Chondrocyte (in vitro differentiated cells): ENCODE measurements at regions not wholly inside any gene's neighbourhood (a gene's known extent, or its start where the extent isn't known, plus 50 kb on each side); places are given as distances from the start of the nearest gene placed in this dataset.
A peak's percentile ranks its signal among the peaks of the same experiment; 100 is the strongest.

ENCODE experiments used
- DNase-seq: peaks from one replicate; pipeline ENCODE4 v3.0.0; 2021; ENCODE audit warnings: mixed read lengths, low spot score
- H3K27ac Mint-ChIP-seq: one replicate; pipeline ENCODE4 v1.8.0; 2021; ENCODE audit warnings: mild to moderate bottlenecking, moderate library complexity, mixed read lengths; ENCODE audit not compliant: unreplicated experiment
- H3K27me3 Mint-ChIP-seq: 2 replicates; pipeline ENCODE4 v1.8.0; 2021; ENCODE audit warnings: low read depth, mixed read lengths
- H3K36me3 Mint-ChIP-seq: 2 replicates; pipeline ENCODE4 v1.8.0; 2021; ENCODE audit warnings: low read depth, mixed read lengths
- H3K4me1 Mint-ChIP-seq: 2 replicates; pipeline ENCODE4 v1.8.0; 2021; ENCODE audit warnings: low read depth, mild to moderate bottlenecking, mixed read lengths
- H3K4me3 Mint-ChIP-seq: one replicate; pipeline ENCODE4 v1.8.0; 2021; ENCODE audit warnings: mild to moderate bottlenecking, moderate library complexity, mixed read lengths; ENCODE audit not compliant: unreplicated experiment
- H3K9me3 Mint-ChIP-seq: 2 replicates; pipeline ENCODE4 v1.8.0; 2021; ENCODE audit warnings: low read depth, mixed read lengths
- TF ChIP-seq, protein P1 (sequence below): fragments of 200-600 bp; sonication (generic); IDR thresholded peaks from 2 replicates; pipeline ENCODE4 v1.5.0; 2021; ENCODE audit warnings: antibody characterized with exemption, mild to moderate bottlenecking, moderate library complexity

DNA sequence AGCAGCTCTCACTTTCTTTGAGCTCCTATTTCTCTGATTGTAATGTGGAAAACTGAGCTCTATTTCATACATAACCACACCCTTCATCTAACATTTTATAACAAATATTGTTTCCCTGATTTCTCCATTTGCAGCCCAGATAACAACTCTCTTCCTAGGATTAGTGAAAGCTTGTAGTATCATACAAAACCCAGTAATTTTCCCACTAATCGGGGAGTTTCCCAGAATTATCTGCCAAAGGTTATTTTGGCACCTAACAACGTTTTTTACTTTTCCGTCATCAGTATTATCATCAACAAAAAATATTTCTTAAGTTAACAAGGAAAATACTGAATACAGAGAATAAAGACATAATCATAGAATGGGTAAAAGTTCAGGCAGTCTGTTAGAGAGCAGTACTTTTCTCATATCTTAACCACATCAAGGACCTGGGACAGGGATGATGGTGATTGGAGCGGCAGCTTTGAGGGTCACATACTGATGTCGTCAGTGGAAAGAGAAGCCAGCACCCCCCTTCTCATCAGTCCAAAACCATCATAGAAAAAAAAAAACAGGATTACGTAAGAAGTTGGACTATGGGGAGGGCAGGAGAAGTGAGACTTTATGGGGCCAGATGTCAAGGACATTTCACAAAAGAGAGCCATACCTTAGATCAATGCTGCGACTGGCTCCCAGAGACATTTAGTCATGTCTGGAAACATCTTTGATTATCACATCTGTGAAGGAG lies 166.1 kb upstream of the TNFAIP3 start:
- no peak overlapping the region for H3K4me3 Mint-ChIP-seq
- no peaks in the 10 kb centered on the region for H3K27me3 Mint-ChIP-seq
- H3K27ac Mint-ChIP-seq: no peak overlapping the region
- no peaks in the 10 kb centered on the region for H3K9me3 Mint-ChIP-seq
- peaks cover 32% of the 10 kb centered on the region for H3K4me1 Mint-ChIP-seq
- TF ChIP-seq, protein P1, sequence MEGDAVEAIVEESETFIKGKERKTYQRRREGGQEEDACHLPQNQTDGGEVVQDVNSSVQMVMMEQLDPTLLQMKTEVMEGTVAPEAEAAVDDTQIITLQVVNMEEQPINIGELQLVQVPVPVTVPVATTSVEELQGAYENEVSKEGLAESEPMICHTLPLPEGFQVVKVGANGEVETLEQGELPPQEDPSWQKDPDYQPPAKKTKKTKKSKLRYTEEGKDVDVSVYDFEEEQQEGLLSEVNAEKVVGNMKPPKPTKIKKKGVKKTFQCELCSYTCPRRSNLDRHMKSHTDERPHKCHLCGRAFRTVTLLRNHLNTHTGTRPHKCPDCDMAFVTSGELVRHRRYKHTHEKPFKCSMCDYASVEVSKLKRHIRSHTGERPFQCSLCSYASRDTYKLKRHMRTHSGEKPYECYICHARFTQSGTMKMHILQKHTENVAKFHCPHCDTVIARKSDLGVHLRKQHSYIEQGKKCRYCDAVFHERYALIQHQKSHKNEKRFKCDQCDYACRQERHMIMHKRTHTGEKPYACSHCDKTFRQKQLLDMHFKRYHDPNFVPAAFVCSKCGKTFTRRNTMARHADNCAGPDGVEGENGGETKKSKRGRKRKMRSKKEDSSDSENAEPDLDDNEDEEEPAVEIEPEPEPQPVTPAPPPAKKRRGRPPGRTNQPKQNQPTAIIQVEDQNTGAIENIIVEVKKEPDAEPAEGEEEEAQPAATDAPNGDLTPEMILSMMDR: no peak
- no peak for DNase-seq
- no peaks in the 10 kb centered on the region for H3K36me3 Mint-ChIP-seq

DNA sequence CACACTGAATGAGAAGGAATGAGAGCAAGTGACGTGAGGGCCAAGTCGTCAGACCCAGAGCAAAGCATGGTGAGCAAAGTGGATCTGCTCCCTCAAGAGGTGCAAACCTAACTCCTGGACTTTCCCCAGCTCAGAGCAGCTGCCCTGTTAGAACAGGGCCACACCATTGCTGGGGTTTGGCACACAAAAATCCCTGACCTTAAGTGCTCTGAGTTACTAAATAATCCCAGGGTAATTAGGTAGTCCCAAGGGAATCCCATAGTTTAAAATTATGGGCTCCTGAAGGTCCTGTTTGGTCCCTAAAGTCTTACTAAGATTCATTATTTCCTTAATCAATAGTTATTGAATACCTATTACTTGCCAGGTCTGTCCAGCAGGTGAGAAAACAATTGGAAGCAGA lies 165.1 kb upstream of the TNFAIP3 start:
- Mint-ChIP-seq H3K27me3 (no peaks in the 10 kb centered on the region), H3K4me3 (no peak overlapping the region), H3K9me3 (no peaks in the 10 kb centered on the region), H3K4me1 (peaks cover 29% of the 10 kb centered on the region), H3K36me3 (no peaks in the 10 kb centered on the region), H3K27ac (no peak overlapping the region)
- TF ChIP-seq, protein P1: no peak
- no peak for DNase-seq

DNA sequence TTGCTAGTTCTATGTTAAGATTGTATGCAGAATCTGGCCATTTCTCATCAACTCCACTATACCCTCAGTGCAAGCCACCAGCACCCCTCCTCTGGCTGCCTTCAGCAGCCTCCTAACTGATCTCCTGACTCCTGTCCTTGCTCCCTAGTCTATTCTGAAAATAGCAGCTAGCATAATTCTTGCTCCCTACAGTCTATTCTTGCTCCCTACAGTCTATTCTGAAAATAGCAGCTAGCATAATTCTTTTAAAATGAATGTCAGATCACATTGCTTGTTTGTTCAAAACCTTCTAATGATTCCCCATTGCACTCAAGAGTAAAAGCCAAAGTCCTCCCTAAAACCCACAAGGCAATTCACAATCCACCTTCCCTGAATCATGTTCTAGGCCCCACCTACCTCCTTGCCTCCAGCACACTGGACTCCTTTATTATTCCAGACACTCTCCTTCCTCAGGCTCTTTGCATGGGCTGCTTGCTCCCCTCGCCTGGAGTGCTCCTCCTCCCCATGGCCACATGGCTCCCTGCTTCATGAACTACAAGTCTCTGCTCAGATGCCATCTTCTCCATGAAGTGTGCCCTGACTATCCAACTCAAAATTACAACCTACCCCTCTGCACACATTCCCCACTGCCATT lies 164.2 kb upstream of the TNFAIP3 start:
- no peak for DNase-seq
- peaks cover 20% of the 10 kb centered on the region for H3K4me1 Mint-ChIP-seq
- TF ChIP-seq, protein P1: no peak
- H3K27me3 Mint-ChIP-seq: no peaks in the 10 kb centered on the region
- H3K9me3 Mint-ChIP-seq: no peaks in the 10 kb centered on the region
- no peak overlapping the region for H3K27ac Mint-ChIP-seq
- H3K36me3 Mint-ChIP-seq: no peaks in the 10 kb centered on the region
- no peak overlapping the region for H3K4me3 Mint-ChIP-seq

DNA sequence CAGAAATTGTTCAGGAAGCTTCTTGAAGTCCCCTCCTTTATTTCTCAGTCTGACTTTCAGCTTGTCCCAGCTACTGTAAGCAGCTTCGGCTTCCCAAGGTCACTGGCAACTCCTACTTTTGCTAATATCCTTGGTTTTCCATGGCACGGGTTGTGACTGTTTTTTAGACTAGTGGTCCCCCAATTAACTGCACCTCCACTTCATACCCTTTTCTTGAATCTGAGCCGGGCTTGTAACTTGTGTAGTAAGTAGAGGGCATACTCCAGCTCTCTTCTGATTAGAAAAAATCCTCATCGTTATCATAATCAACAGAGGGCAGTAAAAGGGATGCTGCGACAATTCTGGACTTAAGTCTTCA lies 162.3 kb upstream of the TNFAIP3 start:
- H3K4me1 Mint-ChIP-seq: peaks cover 12% of the 10 kb centered on the region
- no peak overlapping the region for H3K27ac Mint-ChIP-seq
- H3K36me3 Mint-ChIP-seq: no peaks in the 10 kb centered on the region
- DNase-seq: no peak
- TF ChIP-seq, protein P1: no peak
- H3K27me3 Mint-ChIP-seq: no peaks in the 10 kb centered on the region
- no peaks in the 10 kb centered on the region for H3K9me3 Mint-ChIP-seq
- H3K4me3 Mint-ChIP-seq: no peak overlapping the region

DNA sequence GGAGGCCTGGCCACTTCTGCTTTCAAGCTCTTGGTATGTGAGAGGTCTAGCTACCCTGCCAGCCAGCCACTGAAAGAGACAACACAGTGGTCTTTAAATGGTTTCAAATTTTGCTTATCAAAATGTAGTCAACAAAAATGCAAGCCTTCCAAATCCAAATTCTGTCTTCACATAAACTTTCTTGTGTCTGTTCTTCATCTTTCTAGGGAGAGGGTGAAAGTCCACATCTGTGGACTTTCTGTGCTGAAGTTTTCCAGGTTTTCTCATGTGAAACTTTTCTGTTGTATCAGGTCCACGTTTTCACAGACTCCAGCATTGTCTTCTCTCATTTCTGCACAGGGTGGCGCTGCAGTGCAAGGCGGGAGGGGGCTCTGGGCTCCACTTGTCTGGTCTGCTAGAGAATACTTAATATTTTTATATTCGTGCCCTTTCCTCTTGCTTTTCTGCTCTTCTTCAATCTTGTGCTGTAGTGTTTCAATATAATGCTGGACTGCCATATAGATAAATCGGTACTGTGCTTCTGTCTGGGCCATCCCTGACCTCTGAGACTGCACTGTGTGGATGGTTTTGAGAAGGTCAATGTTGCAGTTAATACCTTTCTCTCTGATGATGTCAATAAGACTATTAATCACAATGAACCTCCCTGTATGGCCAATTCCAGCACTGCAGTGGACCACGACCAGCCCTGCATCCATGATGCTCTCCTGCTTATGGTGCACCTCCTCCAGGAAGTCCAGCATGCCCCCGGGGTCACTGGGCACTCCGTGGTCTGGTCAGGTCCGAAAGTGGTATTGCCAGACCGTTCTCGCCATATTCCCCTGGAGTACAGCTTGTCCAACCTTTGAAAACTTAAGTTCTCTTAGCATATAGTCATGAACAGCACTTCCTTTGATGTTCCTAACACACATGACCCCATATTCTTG lies 161.6 kb upstream of the TNFAIP3 start:
- TF ChIP-seq, protein P1: peak; percentile 91
- Mint-ChIP-seq H3K27ac (no peak overlapping the region), H3K4me1 (peaks cover 12% of the 10 kb centered on the region), H3K9me3 (no peaks in the 10 kb centered on the region), H3K27me3 (no peaks in the 10 kb centered on the region), H3K4me3 (no peak overlapping the region), H3K36me3 (no peaks in the 10 kb centered on the region)
- no peak for DNase-seq
